ENCODE measurements at regions not wholly inside any gene's neighbourhood (a gene's known extent, or its start where the extent isn't known, plus 50 kb on each side); places are given as distances from the start of the nearest gene placed in this dataset.

DNA sequence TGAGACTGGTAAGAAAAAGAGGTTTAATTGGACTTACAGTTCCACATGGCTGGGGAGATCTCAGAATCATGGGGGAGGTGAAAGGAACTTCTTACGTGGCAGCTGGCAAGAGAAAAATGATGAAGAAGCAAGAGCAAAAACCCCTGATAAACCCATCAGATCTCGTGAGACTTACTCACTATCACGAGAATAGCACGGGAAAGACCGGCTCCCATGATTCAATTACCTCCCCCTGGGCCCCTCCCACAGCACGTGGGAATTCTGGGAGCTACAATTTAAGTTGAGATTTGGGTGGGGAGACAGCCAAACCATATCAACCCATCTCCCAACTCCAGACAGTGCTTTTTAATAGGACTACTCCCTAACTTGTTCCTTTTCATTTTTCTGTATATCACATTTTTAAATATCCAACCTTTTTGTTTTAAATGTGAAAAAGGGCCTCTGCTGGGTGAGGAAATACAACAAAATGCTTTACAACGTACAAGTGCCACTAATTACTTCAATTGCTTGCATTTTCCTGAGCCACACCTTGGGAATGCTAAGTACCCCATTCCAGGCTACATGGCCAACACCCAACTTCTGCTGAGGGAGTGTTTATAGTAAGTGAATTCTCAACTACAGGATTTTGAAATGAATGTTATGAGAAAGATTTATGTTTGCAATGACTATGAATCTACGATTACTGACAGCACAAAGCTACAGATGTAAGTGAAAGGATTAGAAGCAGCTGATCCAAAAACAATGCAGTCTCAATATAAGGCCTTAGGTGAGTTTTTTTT, 294.1 kb upstream of the CD180 start:
- DNase-seq: no peak

GRCh38 chr5:67488885-67489284, 292.3 kb upstream of the CD180 start:
- no peak for DNase-seq

DNA sequence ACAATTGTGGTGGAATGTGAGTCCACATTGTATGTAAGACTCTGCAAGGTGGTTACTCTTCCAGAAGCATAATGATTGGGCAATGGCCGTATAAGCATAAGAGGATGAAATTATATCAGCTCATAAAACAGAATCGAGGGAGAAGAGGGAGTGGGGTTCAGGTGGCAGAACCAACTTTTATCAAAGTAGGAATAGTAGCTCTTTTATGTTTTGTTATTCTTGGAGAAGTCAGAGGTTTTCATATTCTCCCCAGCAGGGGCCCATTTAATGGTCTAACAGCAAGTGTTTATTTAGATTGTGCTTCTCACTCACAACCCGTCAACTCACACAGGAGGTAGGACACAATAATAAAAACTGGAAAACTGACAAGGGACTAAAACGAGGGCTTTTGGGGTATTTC, 291.3 kb upstream of the CD180 start:
- no peak for DNase-seq

GRCh38 chr5:67483453-67484030, 286.9 kb upstream of the CD180 start:
- DNase-seq: no peak

DNA sequence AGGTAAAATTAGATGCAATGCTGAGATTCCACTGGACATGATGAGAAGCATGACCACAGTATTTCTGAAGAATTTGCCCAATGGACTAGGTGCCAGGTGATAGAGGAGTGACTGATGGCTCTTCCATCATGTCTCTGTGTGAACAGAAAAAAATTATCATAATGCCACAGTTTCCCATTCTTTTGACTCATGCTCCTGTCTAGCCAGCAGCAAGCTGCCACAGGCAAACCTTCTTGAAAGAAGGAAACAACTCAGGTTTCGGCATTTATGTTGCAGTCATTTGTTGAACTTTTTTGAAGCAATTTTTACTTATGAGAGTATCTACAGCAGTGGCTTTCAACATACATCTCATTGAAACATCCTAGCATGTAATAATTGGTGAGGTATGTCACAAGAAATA, 284.8 kb upstream of the CD180 start:
- DNase-seq: no peak

- no peak for DNase-seq
Measured at GRCh38 chr5:67478337-67478736, 281.7 kb upstream of the CD180 start.

DNA sequence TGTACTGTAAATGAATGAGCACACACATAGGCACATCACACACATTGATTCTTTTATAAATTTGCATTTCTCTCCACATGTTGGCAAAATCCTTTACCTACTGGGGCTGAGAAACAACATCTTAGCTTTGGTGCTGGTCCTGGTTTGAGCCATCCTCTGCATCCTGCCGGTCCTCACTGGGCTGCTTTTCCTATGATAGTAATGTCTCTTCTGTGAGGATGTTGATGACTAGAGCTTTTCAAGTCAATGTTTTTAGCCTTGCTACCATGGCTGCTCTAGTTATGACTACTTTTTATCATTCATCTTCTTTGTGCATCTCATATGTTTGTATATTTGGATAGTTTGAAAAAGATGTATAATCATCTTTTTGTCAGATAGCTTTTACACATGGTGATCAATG, 280.4 kb upstream of the CD180 start:
- no peak for DNase-seq

- DNase-seq: no peak
Measured at GRCh38 chr5:67476531-67476930, 279.9 kb upstream of the CD180 start.

DNA sequence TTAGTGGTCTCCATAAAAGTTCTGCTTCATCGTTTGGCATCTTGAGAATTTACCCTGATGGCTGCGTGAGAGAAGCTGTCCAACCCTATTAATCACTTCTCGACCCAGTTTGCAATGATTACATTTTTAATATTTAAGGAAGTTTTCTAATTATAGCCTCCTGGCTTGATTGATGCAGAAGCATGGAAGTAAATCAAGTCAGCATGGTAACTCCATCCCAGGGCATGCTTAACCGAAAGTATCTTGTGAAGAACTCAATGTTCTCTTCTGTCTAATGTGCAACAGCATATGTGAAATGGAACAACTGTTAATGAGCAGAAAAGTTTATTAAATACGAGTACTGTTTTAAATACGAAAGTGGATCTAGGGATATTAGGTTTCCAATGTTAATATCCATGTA, 278.9 kb upstream of the CD180 start:
- DNase-seq: no peak

DNA sequence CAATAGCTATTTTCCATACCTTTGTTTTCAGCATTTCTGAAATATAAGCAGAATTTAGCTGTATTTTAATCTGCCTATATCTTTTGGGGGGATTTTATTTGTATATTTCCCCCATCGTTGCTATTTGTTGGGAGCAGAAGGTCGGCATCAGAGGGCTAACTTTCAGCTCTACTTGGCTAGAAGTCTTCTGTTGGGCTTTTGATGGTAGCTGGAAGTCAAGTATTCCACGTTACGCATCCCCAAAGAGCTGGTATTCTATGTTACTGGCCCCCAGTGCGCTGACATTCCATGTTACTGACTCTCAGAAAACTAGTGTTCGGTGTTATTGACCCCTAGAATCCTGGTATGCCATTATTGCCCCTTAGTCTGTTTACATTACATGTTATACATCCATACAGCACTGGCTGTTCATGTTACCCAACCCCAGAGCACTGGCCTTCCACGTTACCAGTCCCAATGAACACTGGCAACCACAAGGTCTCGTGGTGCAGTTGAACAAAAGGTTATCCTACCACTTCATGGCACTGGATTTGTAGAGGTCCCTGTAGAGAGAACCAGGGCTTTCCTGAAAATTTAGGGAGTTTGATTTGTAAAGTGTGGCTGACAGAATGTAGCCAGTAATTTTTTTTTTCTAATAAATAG, 278.1 kb upstream of the CD180 start:
- no peak for DNase-seq

GRCh38 chr5:67467110-67467509, 270.5 kb upstream of the CD180 start:
- no peak for DNase-seq

DNA sequence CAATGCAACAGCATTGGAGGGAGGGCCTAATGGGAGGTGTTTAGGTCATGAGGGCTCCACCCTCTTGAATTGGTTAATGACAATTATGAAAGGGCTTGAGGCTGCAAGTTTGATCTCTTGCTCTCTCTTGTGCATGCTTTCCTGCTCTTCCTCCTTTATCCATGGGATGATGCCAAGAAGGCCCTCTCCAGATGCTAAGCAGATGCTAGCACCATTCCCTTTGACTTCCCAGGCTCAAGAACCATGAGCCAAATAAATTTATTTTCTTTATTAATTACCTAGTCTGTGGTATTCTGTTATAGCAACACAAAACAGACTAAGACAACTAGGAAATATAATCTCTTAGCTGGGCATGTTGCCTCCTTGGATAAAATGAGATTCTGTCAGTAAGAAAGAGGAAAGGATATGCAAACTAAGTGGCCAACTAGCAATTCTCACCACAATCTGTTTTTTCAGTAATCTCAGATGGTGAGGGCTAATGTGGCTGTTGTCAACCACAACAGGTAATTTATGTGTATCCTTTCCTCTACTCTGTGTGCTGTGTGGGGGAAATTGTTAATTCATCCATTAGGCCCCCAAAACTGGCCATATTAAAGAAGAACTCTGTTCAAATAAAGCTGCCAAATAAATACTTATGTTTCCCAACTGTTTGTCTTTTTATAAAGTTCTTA, 269.1 kb upstream of the CD180 start:
- no peak for DNase-seq

DNA sequence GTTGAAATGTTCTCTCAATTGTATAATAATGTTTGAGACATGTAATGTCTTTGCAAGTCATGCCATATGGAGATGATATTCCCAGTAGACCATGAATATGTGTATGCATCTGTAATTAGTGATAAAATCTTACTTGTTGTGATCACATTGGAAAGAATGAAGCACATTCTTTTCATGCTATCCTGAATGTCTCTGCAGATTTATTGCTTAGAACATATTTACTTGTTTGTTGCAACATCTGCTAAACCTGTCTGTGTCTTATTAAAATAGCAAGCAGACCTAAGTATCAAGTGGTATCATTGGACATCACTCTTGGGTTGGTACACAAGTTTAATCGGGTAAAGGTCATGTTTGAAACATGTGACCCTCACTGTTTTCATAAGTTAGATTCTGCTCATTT, 265.5 kb upstream of the CD180 start:
- DNase-seq: no peak

DNA sequence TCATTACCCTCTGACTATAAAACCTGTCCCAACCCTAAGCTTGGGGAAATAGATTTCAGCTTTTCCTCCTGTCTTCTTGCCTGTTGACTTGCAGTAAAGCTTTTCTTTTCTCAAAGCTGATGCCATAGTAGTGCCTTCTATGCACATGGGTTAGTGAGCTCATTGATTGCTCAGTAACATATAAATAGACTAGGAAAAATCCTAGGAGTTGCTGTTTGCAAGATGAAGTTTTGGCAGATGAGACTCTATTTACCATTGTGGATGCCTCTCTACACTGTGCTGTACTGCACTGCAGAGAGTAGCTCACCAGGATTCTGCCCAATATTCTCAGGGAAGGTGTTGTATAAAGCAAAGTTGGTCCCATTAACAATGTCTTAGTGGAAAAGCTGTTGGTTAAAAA, 262.7 kb upstream of the CD180 start:
- DNase-seq: no peak

DNA sequence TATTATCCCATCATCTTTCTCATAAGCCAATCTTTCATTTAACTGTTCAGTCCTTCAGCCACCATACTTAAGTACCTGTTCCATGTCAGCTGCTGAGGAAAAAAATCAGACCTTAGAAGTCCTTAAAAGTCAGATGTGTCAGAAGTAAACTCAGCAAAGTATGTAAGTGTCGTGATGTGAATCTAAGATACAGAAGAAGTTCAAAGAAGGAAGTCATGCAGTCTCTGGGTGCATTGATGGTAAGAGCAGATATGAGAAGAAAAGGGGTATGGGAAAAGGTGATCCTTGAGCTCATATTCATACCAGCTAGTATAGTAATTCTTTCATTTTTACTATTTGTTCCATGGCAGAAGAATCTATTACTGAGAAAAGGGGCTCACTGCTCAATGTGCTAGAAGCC, 259.4 kb upstream of the CD180 start:
- DNase-seq: no peak

- DNase-seq: no peak
Measured at GRCh38 chr5:67454957-67455561, 258.5 kb upstream of the CD180 start.

DNA sequence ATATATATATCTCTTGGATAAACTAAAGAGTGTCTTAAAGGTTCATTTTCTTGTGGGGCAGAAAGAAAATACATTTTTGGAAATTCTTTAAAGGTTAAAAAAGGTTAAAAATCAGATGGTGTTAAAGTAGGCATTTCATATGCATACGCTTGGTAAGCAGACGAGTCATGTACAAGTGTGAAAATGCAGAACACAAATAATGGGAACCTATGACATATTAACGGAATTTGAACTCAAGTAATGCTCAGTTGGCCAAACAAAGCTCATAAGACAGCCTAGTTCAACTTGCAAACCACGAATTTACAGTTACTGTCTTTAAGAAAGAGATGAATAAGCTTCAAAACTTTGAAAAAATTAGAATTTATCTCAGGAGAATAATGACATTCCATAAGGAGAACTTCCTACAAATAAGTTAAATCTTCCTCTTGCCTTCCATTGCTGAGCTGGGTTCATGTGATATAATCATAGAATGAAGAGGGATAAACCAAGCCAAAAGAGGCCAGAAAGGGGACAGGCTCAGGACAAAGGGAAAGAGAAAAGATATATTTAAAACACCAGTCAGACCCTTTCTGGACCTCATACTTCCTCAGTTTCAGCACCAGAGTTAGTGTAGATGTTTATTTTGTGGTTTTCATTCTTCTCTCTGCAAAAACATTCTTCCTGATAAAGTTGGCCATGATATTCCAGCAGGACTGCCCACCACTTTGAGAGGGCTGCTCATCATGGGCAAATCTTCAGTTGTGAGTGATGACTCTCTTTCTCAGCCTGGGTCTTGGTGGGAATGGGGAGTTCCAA, 256.7 kb upstream of the CD180 start:
- no peak for DNase-seq

GRCh38 chr5:67451640-67452279, 255.2 kb upstream of the CD180 start:
- no peak for DNase-seq

DNA sequence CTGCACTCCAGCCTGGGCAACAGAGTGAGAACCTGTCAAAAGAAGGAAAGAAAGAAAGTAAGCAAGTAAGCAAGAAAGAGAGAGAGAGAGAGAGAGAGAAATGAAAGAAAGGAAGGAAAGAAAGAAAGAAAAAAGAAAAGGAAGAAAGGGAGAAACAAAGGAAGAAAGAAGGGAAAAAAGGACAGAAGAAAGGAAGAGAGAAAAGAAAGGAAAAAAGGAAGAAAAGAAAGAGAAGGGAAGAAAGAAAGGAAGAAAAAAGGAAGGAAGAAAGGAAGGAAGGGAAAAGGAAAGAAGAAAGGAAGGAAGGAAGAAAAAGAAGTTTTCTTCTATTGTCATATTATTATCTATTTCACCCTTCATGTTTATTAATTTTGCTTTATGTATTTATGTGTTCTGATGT, 251.1 kb upstream of the CD180 start:
- DNase-seq: no peak

- no peak for DNase-seq
Measured at GRCh38 chr5:67437905-67438845, 241.6 kb upstream of the CD180 start.

- no peak for DNase-seq
Measured at GRCh38 chr5:67435032-67435431, 238.4 kb upstream of the CD180 start.
